ENCODE measurements at regions not wholly inside any gene's neighbourhood (a gene's known extent, or its start where the extent isn't known, plus 50 kb on each side); places are given as distances from the start of the nearest gene placed in this dataset.

- no peak overlapping the region for H3K27ac ChIP-seq
- ATAC-seq (no peak), DNase-seq (no peak)
- no peak for TF ChIP-seq CTCF (IDR thresholded peaks at IDR 0.05)
- intact Hi-C loops (cut with DNase I) = no loop called here
- no peak overlapping the region for H3K4me3 ChIP-seq
- no peaks in the 10 kb centered on the region for H3K27me3 ChIP-seq (ENCODE audit: low read depth)
- H3K36me3 ChIP-seq = no peaks in the 10 kb centered on the region
- peaks cover 21% of the 10 kb centered on the region for H3K4me1 ChIP-seq
- no peaks in the 10 kb centered on the region for H3K9me3 ChIP-seq
Measured at GRCh38 chr3:16088496-16088895, 86.0 kb upstream of the GALNT15 start.

- Histone ChIP-seq H3K9me3 (no peaks in the 10 kb centered on the region), H3K27ac (no peak overlapping the region), H3K36me3 (no peaks in the 10 kb centered on the region), H3K4me1 (peaks cover 21% of the 10 kb centered on the region), H3K4me3 (no peak overlapping the region), H3K27me3 (ENCODE audit: low read depth) (no peaks in the 10 kb centered on the region)
- DNase-seq = no peak
- TF ChIP-seq CTCF (IDR thresholded peaks at IDR 0.05) = no peak
- no peak for ATAC-seq
- intact Hi-C loops (cut with DNase I) = no loop called here
Measured at GRCh38 chr3:16089521-16089920, 85.0 kb upstream of the GALNT15 start.

- TF ChIP-seq CTCF (IDR thresholded peaks at IDR 0.05) = no peak
- no peaks in the 10 kb centered on the region for H3K36me3 ChIP-seq
- H3K9me3 ChIP-seq = no peaks in the 10 kb centered on the region
- intact Hi-C loops (cut with DNase I) = no loop called here
- DNase-seq (no peak), ATAC-seq (peak; percentile 66 to 74)
- no peak overlapping the region for H3K27ac ChIP-seq
- no peak overlapping the region for H3K4me3 ChIP-seq
- H3K4me1 ChIP-seq = peaks cover 21% of the 10 kb centered on the region
- H3K27me3 ChIP-seq (ENCODE audit: low read depth) = no peaks in the 10 kb centered on the region
Measured at GRCh38 chr3:16090024-16090423, 84.5 kb upstream of the GALNT15 start.

GRCh38 chr3:16090706-16091105 lies 83.8 kb upstream of the GALNT15 start:
- H3K4me1 ChIP-seq = peaks cover 21% of the 10 kb centered on the region
- intact Hi-C loops (cut with DNase I) = no loop called here
- no peak for DNase-seq

GRCh38 chr3:16092923-16093322 lies 81.6 kb upstream of the GALNT15 start:
- no peak for DNase-seq
- Histone ChIP-seq H3K4me1 (peaks cover 17% of the 10 kb centered on the region), H3K36me3 (no peaks in the 10 kb centered on the region), H3K4me3 (no peak overlapping the region), H3K27me3 (ENCODE audit: low read depth) (no peaks in the 10 kb centered on the region), H3K9me3 (no peaks in the 10 kb centered on the region), H3K27ac (no peak overlapping the region)
- intact Hi-C loops (cut with DNase I) = no loop called here
- no peak for ATAC-seq
- TF ChIP-seq CTCF (IDR thresholded peaks at IDR 0.05) = no peak

More at GRCh38 chr3:16090706-16091105, 83.8 kb upstream of the GALNT15 start:
- H3K27ac ChIP-seq = no peak overlapping the region
- H3K27me3 ChIP-seq (ENCODE audit: low read depth) = no peaks in the 10 kb centered on the region
- H3K4me3 ChIP-seq = no peak overlapping the region
- H3K9me3 ChIP-seq = no peaks in the 10 kb centered on the region
- ATAC-seq = no peak
- H3K36me3 ChIP-seq = no peaks in the 10 kb centered on the region
- TF ChIP-seq CTCF (IDR thresholded peaks at IDR 0.05) = no peak

Measured in lower lobe of right lung (tissue), 2 donors.